Testis (tissue), 2 donors: ENCODE measurements at regions not wholly inside any gene's neighbourhood (a gene's known extent, or its start where the extent isn't known, plus 50 kb on each side); places are given as distances from the start of the nearest gene placed in this dataset.
"Not testable (repeated sequence)": the region's sequence is repeated elsewhere in the genome, so short reads cannot be mapped to it uniquely, and the experiment has no call there.

Experiments used
- POLR2A ChIP-seq: fragments of 450-650 bp; IDR thresholded peaks from one replicate; pipeline ENCODE4 v1.6.1; 2017; ENCODE audit warnings: antibody characterized with exemption, mild to moderate bottlenecking, moderate library complexity
- TF ChIP-seq, protein P1 (sequence below), 3 experiments: fragments of 450-650 bp in 2 of 3; fragments of 200-600 bp in 1 of 3; sonication (generic) in 1 of 3; IDR thresholded peaks; one replicate each; pipeline ENCODE4 v1.5.1; 2016 to 2019; ENCODE audit warnings: antibody characterized with exemption in 3 of 3, mild to moderate bottlenecking in 2 of 3, moderate library complexity in 1 of 3

DNA sequence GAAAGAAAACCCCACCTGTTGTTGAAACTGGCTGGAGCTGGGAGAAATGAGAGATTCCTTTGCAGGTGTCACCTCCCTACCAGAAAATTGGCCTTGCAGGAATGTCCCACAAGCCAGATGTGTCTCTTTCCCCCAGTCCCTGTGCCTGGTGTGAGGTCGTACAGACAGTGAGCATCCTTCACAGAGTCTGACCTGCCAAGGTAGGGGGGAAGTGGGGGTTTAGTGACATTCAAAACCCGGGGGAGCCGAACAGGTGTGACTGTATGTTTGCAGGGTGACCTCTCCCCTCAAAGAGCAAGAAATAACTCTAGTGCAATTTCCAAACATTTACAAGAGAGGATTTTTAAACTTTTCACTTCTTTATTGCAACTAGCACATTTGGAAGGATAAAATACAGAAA lies 117.7 kb upstream of the SULF2 start:
- TF ChIP-seq, protein P1, sequence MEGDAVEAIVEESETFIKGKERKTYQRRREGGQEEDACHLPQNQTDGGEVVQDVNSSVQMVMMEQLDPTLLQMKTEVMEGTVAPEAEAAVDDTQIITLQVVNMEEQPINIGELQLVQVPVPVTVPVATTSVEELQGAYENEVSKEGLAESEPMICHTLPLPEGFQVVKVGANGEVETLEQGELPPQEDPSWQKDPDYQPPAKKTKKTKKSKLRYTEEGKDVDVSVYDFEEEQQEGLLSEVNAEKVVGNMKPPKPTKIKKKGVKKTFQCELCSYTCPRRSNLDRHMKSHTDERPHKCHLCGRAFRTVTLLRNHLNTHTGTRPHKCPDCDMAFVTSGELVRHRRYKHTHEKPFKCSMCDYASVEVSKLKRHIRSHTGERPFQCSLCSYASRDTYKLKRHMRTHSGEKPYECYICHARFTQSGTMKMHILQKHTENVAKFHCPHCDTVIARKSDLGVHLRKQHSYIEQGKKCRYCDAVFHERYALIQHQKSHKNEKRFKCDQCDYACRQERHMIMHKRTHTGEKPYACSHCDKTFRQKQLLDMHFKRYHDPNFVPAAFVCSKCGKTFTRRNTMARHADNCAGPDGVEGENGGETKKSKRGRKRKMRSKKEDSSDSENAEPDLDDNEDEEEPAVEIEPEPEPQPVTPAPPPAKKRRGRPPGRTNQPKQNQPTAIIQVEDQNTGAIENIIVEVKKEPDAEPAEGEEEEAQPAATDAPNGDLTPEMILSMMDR (IDR thresholded peaks at IDR 0.05): not testable (repeated sequence)
- not testable (repeated sequence) for TF ChIP-seq POLR2A
